ENCODE measurements at regions not wholly inside any gene's neighbourhood (a gene's known extent, or its start where the extent isn't known, plus 50 kb on each side); places are given as distances from the start of the nearest gene placed in this dataset.

- H3K27me3 ChIP-seq (ENCODE audit: control insufficient read depth in 1 of 2, insufficient read depth in 2 of 2, low read length in 2 of 2), result no peaks in the 10 kb centered on the region
- H3K9me3 ChIP-seq (ENCODE audit: control insufficient read depth in 1 of 2, low read length in 2 of 2), result peaks cover 8 to 11% of the 10 kb centered on the region in 2 donors
- no peak overlapping the region for H3K4me3 ChIP-seq (ENCODE audit: low read depth in 1 of 2, low read length in 2 of 2)
- no peak overlapping the region for H3K27ac ChIP-seq (ENCODE audit: low read depth, low read length)
- no peaks in the 10 kb centered on the region for H3K36me3 ChIP-seq (ENCODE audit: control insufficient read depth in 1 of 2, insufficient read depth in 2 of 2, low read length in 2 of 2)
- no peaks in the 10 kb centered on the region for H3K4me1 ChIP-seq (ENCODE audit: control insufficient read depth in 1 of 2, insufficient read depth in 2 of 2, low read length in 2 of 2)
- no peak overlapping the region for H3K9ac ChIP-seq (ENCODE audit: low read depth in 1 of 2, low read length in 2 of 2)
Measured at GRCh38 chr7:69018200-69018599, 580.1 kb upstream of the AUTS2 start.

- Histone ChIP-seq H3K4me1 (ENCODE audit: control insufficient read depth in 1 of 2, insufficient read depth in 2 of 2, low read length in 2 of 2) (no peaks in the 10 kb centered on the region), H3K9ac (ENCODE audit: low read depth in 1 of 2, low read length in 2 of 2) (no peak overlapping the region), H3K4me3 (ENCODE audit: low read depth in 1 of 2, low read length in 2 of 2) (no peak overlapping the region), H3K27me3 (ENCODE audit: control insufficient read depth in 1 of 2, insufficient read depth in 2 of 2, low read length in 2 of 2) (no peaks in the 10 kb centered on the region), H3K27ac (ENCODE audit: low read depth, low read length) (no peak overlapping the region), H3K36me3 (ENCODE audit: control insufficient read depth in 1 of 2, insufficient read depth in 2 of 2, low read length in 2 of 2) (no peaks in the 10 kb centered on the region), H3K9me3 (ENCODE audit: control insufficient read depth in 1 of 2, low read length in 2 of 2) (peaks cover 8 to 11% of the 10 kb centered on the region in 2 donors)
Measured at GRCh38 chr7:69019437-69019836, 578.8 kb upstream of the AUTS2 start.

GRCh38 chr7:69020536-69020935 is 577.7 kb upstream of the AUTS2 start:
- H3K9ac ChIP-seq (ENCODE audit: low read depth in 1 of 2, low read length in 2 of 2), result no peak overlapping the region
- H3K36me3 ChIP-seq (ENCODE audit: control insufficient read depth in 1 of 2, insufficient read depth in 2 of 2, low read length in 2 of 2), result no peaks in the 10 kb centered on the region
- no peak overlapping the region for H3K4me3 ChIP-seq (ENCODE audit: low read depth in 1 of 2, low read length in 2 of 2)
- no peaks in the 10 kb centered on the region for H3K4me1 ChIP-seq (ENCODE audit: control insufficient read depth in 1 of 2, insufficient read depth in 2 of 2, low read length in 2 of 2)
- H3K9me3 ChIP-seq (ENCODE audit: control insufficient read depth in 1 of 2, low read length in 2 of 2), result peaks cover 8 to 11% of the 10 kb centered on the region in 2 donors
- no peak overlapping the region for H3K27ac ChIP-seq (ENCODE audit: low read depth, low read length)
- no peaks in the 10 kb centered on the region for H3K27me3 ChIP-seq (ENCODE audit: control insufficient read depth in 1 of 2, insufficient read depth in 2 of 2, low read length in 2 of 2)

- Histone ChIP-seq H3K9ac (ENCODE audit: low read depth in 1 of 2, low read length in 2 of 2) (no peak overlapping the region), H3K4me1 (ENCODE audit: control insufficient read depth in 1 of 2, insufficient read depth in 2 of 2, low read length in 2 of 2) (no peaks in the 10 kb centered on the region), H3K9me3 (ENCODE audit: control insufficient read depth in 1 of 2, low read length in 2 of 2) (no peaks in the 10 kb centered on the region), H3K27me3 (ENCODE audit: control insufficient read depth in 1 of 2, insufficient read depth in 2 of 2, low read length in 2 of 2) (no peaks in the 10 kb centered on the region), H3K27ac (ENCODE audit: low read depth, low read length) (no peak overlapping the region), H3K36me3 (ENCODE audit: control insufficient read depth in 1 of 2, insufficient read depth in 2 of 2, low read length in 2 of 2) (no peaks in the 10 kb centered on the region), H3K4me3 (ENCODE audit: low read depth in 1 of 2, low read length in 2 of 2) (no peak overlapping the region)
Measured at GRCh38 chr7:69025249-69025648, 573.0 kb upstream of the AUTS2 start.

- Histone ChIP-seq H3K27ac (ENCODE audit: low read depth, low read length) (no peak overlapping the region), H3K4me1 (ENCODE audit: control insufficient read depth in 1 of 2, insufficient read depth in 2 of 2, low read length in 2 of 2) (no peaks in the 10 kb centered on the region), H3K9me3 (ENCODE audit: control insufficient read depth in 1 of 2, low read length in 2 of 2) (no peaks in the 10 kb centered on the region), H3K27me3 (ENCODE audit: control insufficient read depth in 1 of 2, insufficient read depth in 2 of 2, low read length in 2 of 2) (no peaks in the 10 kb centered on the region), H3K4me3 (ENCODE audit: low read depth in 1 of 2, low read length in 2 of 2) (no peak overlapping the region), H3K9ac (ENCODE audit: low read depth in 1 of 2, low read length in 2 of 2) (no peak overlapping the region), H3K36me3 (ENCODE audit: control insufficient read depth in 1 of 2, insufficient read depth in 2 of 2, low read length in 2 of 2) (no peaks in the 10 kb centered on the region)
Measured at GRCh38 chr7:69032848-69033247, 565.4 kb upstream of the AUTS2 start.

GRCh38 chr7:69035826-69036225 is 562.4 kb upstream of the AUTS2 start:
- Histone ChIP-seq H3K36me3 (ENCODE audit: control insufficient read depth in 1 of 2, insufficient read depth in 2 of 2, low read length in 2 of 2) (no peaks in the 10 kb centered on the region), H3K27me3 (ENCODE audit: control insufficient read depth in 1 of 2, insufficient read depth in 2 of 2, low read length in 2 of 2) (no peaks in the 10 kb centered on the region), H3K27ac (ENCODE audit: low read depth, low read length) (no peak overlapping the region), H3K4me1 (ENCODE audit: control insufficient read depth in 1 of 2, insufficient read depth in 2 of 2, low read length in 2 of 2) (no peaks in the 10 kb centered on the region), H3K9ac (ENCODE audit: low read depth in 1 of 2, low read length in 2 of 2) (no peak overlapping the region), H3K9me3 (ENCODE audit: control insufficient read depth in 1 of 2, low read length in 2 of 2) (no peaks in the 10 kb centered on the region), H3K4me3 (ENCODE audit: low read depth in 1 of 2, low read length in 2 of 2) (no peak overlapping the region)

GRCh38 chr7:69036301-69036700 is 562.0 kb upstream of the AUTS2 start:
- no peaks in the 10 kb centered on the region for H3K27me3 ChIP-seq (ENCODE audit: control insufficient read depth in 1 of 2, insufficient read depth in 2 of 2, low read length in 2 of 2)
- no peak overlapping the region for H3K9ac ChIP-seq (ENCODE audit: low read depth in 1 of 2, low read length in 2 of 2)
- H3K9me3 ChIP-seq (ENCODE audit: control insufficient read depth in 1 of 2, low read length in 2 of 2), result no peaks in the 10 kb centered on the region
- no peak overlapping the region for H3K27ac ChIP-seq (ENCODE audit: low read depth, low read length)
- H3K4me1 ChIP-seq (ENCODE audit: control insufficient read depth in 1 of 2, insufficient read depth in 2 of 2, low read length in 2 of 2), result no peaks in the 10 kb centered on the region
- H3K36me3 ChIP-seq (ENCODE audit: control insufficient read depth in 1 of 2, insufficient read depth in 2 of 2, low read length in 2 of 2), result no peaks in the 10 kb centered on the region
- no peak overlapping the region for H3K4me3 ChIP-seq (ENCODE audit: low read depth in 1 of 2, low read length in 2 of 2)

GRCh38 chr7:69038915-69039314 is 559.4 kb upstream of the AUTS2 start:
- no peak overlapping the region for H3K4me3 ChIP-seq (ENCODE audit: low read depth in 1 of 2, low read length in 2 of 2)
- H3K27me3 ChIP-seq (ENCODE audit: control insufficient read depth in 1 of 2, insufficient read depth in 2 of 2, low read length in 2 of 2), result no peaks in the 10 kb centered on the region

GRCh38 chr7:69042138-69042537 is 556.1 kb upstream of the AUTS2 start:
- no peaks in the 10 kb centered on the region for H3K36me3 ChIP-seq (ENCODE audit: control insufficient read depth in 1 of 2, insufficient read depth in 2 of 2, low read length in 2 of 2)
- no peaks in the 10 kb centered on the region for H3K27me3 ChIP-seq (ENCODE audit: control insufficient read depth in 1 of 2, insufficient read depth in 2 of 2, low read length in 2 of 2)
- no peak overlapping the region for H3K4me3 ChIP-seq (ENCODE audit: low read depth in 1 of 2, low read length in 2 of 2)
- no peak overlapping the region for H3K27ac ChIP-seq (ENCODE audit: low read depth, low read length)
- H3K9ac ChIP-seq (ENCODE audit: low read depth in 1 of 2, low read length in 2 of 2), result no peak overlapping the region
- no peaks in the 10 kb centered on the region for H3K4me1 ChIP-seq (ENCODE audit: control insufficient read depth in 1 of 2, insufficient read depth in 2 of 2, low read length in 2 of 2)
- peaks cover 0 to 3% of the 10 kb centered on the region in 2 donors for H3K9me3 ChIP-seq (ENCODE audit: control insufficient read depth in 1 of 2, low read length in 2 of 2)

More at GRCh38 chr7:69038915-69039314, 559.4 kb upstream of the AUTS2 start:
- Histone ChIP-seq H3K36me3 (ENCODE audit: control insufficient read depth in 1 of 2, insufficient read depth in 2 of 2, low read length in 2 of 2) (no peaks in the 10 kb centered on the region), H3K4me1 (ENCODE audit: control insufficient read depth in 1 of 2, insufficient read depth in 2 of 2, low read length in 2 of 2) (no peaks in the 10 kb centered on the region), H3K9me3 (ENCODE audit: control insufficient read depth in 1 of 2, low read length in 2 of 2) (no peaks in the 10 kb centered on the region), H3K9ac (ENCODE audit: low read depth in 1 of 2, low read length in 2 of 2) (no peak overlapping the region), H3K27ac (ENCODE audit: low read depth, low read length) (no peak overlapping the region)

GRCh38 chr7:69047151-69047754 is 551.0 kb upstream of the AUTS2 start:
- Histone ChIP-seq H3K9me3 (ENCODE audit: control insufficient read depth in 1 of 2, low read length in 2 of 2) (peaks cover 0 to 3% of the 10 kb centered on the region in 2 donors), H3K9ac (ENCODE audit: low read depth in 1 of 2, low read length in 2 of 2) (no peak overlapping the region), H3K27me3 (ENCODE audit: control insufficient read depth in 1 of 2, insufficient read depth in 2 of 2, low read length in 2 of 2) (no peaks in the 10 kb centered on the region), H3K4me3 (ENCODE audit: low read depth in 1 of 2, low read length in 2 of 2) (no peak overlapping the region), H3K4me1 (ENCODE audit: control insufficient read depth in 1 of 2, insufficient read depth in 2 of 2, low read length in 2 of 2) (no peaks in the 10 kb centered on the region), H3K27ac (ENCODE audit: low read depth, low read length) (no peak overlapping the region), H3K36me3 (ENCODE audit: control insufficient read depth in 1 of 2, insufficient read depth in 2 of 2, low read length in 2 of 2) (no peaks in the 10 kb centered on the region)

- no peaks in the 10 kb centered on the region for H3K36me3 ChIP-seq (ENCODE audit: control insufficient read depth in 1 of 2, insufficient read depth in 2 of 2, low read length in 2 of 2)
- H3K9ac ChIP-seq (ENCODE audit: low read depth in 1 of 2, low read length in 2 of 2), result no peak overlapping the region
- H3K27ac ChIP-seq (ENCODE audit: low read depth, low read length), result no peak overlapping the region
- peaks cover 0 to 3% of the 10 kb centered on the region in 2 donors for H3K9me3 ChIP-seq (ENCODE audit: control insufficient read depth in 1 of 2, low read length in 2 of 2)
- no peaks in the 10 kb centered on the region for H3K27me3 ChIP-seq (ENCODE audit: control insufficient read depth in 1 of 2, insufficient read depth in 2 of 2, low read length in 2 of 2)
- H3K4me1 ChIP-seq (ENCODE audit: control insufficient read depth in 1 of 2, insufficient read depth in 2 of 2, low read length in 2 of 2), result no peaks in the 10 kb centered on the region
- H3K4me3 ChIP-seq (ENCODE audit: low read depth in 1 of 2, low read length in 2 of 2), result no peak overlapping the region
Measured at GRCh38 chr7:69049326-69049725, 548.9 kb upstream of the AUTS2 start.
